ENCODE measurements at regions not wholly inside any gene's neighbourhood (a gene's known extent, or its start where the extent isn't known, plus 50 kb on each side); places are given as distances from the start of the nearest gene placed in this dataset.

GRCh38 chr7:124667312-124668153 lies 98.1 kb downstream of the GPR37 start:
- TF ChIP-seq SIRT6 (IDR thresholded peaks at IDR 0.05; ENCODE audit: low read length) (no peak), EP300 (IDR thresholded peaks at IDR 0.05; ENCODE audit: borderline replicate concordance in 1 of 2, low read depth in 2 of 2, low read length in 2 of 2) (no peak)
